ENCODE measurements at regions not wholly inside any gene's neighbourhood (a gene's known extent, or its start where the extent isn't known, plus 50 kb on each side); places are given as distances from the start of the nearest gene placed in this dataset.

GRCh38 chr6:48057601-48058000, 53.4 kb downstream of the PTCHD4 start:
- DNase-seq (ENCODE audit: low read depth in 4 of 4, low spot score in 3 of 4) = no peak

- DNase-seq (ENCODE audit: low read depth in 4 of 4, low spot score in 3 of 4) = no peak
Observed at GRCh38 chr6:48048451-48049146, 62.4 kb downstream of the PTCHD4 start.

DNA sequence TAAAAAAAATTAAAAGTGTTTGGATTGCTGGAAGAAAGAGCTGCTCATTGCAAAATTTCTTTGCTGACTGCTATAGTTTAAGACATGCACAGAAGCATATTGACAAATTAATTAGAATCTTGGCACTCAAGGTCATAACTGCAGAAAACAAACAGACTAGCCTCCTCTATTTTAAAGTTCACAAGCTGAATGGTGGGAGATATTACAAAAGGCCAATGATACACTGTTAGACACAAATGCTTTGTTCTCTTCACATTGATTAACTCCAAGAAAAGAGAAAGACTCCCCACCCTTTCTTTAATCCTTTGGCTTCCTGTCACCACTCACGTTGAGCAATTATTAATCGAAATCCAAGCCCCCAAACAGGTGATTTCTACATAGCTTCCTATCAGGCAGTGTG, 69.1 kb downstream of the PTCHD4 start:
- no peak for DNase-seq (ENCODE audit: low read depth in 4 of 4, low spot score in 3 of 4)

- no peak for DNase-seq (ENCODE audit: low read depth in 4 of 4, low spot score in 3 of 4)
Observed at GRCh38 chr6:48037946-48038345, 73.1 kb downstream of the PTCHD4 start.

DNA sequence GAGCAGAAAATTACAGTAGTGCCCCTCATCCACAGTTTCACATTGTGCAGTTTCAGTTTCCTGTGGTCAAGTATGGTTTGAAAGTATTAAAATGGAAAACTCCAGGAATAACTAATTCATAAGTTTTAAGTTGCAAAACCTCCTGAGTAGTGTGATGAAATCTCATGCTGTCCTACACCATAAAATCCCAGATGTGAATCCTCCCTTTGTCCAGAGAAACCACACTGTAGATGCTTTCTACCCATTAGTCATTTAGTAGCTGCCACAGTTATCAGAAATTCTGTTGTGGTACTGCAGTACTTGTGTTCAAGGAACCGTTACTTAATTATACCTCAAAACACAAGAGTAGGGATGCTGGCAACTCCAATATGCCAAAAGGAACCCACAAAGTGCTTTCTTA, 74.7 kb downstream of the PTCHD4 start:
- DNase-seq (ENCODE audit: low read depth in 4 of 4, low spot score in 3 of 4) = no peak

DNA sequence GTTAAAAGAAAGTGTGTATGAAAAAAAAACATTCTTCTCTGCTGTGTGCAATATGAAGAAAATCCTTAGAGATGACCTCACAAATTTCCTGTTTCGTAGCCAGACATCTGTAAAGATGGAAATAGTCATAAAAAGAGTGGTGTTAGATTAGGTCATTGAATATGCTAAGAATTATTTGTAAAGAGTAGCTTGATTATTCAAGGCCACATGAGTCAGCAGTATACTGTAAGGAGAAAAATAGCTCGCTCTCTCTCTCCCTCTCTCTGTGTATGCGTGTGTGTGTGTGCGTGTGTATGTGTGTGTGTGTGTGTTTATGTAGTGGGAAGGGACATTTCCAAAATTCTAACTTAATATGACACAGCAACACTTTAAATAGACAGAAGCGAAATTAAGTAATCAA, 78.8 kb downstream of the PTCHD4 start:
- DNase-seq (ENCODE audit: low read depth in 4 of 4, low spot score in 3 of 4) = no peak

DNA sequence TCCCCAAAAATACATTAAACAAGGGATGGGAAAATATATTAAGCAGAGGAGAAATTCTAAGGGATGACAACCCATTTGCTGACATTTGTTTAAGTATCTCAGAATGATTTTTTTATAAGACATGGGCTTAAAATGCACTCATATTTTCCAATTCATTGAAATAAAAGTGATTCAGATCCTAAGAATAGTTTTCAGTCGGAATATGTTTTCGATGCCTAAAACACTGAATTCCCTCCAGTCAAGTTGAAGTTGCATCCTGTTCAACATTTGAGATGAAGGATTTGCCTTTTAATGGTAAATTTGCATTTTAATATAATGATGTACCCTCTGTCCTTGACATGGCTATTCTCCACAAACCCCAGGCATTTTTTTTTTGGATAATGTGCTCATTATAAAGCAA, 79.3 kb downstream of the PTCHD4 start:
- no peak for DNase-seq (ENCODE audit: low read depth in 4 of 4, low spot score in 3 of 4)

- no peak for DNase-seq (ENCODE audit: low read depth in 4 of 4, low spot score in 3 of 4)
Observed at GRCh38 chr6:48027704-48028435, 83.1 kb downstream of the PTCHD4 start.

DNA sequence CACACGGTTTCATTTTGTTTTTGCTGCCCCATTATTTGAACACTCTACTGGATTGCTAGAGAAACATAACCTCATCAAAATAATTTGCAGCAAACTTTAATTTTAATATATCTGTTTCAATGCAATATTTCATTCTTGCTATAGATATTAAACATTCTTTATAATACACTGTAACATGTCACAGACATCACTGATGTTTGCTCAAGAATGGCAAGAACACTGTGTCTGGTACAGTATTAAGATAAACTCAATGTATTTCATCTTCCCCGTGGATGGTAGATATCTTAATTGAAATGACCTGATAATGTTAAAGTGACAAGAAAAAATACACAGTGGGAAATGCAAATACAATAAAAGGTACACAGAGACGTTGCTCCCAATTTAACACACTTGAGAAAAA, 86.0 kb downstream of the PTCHD4 start:
- no peak for DNase-seq (ENCODE audit: low read depth in 4 of 4, low spot score in 3 of 4)

GRCh38 chr6:48021904-48022303, 89.1 kb downstream of the PTCHD4 start:
- no peak for DNase-seq (ENCODE audit: low read depth in 4 of 4, low spot score in 3 of 4)

DNA sequence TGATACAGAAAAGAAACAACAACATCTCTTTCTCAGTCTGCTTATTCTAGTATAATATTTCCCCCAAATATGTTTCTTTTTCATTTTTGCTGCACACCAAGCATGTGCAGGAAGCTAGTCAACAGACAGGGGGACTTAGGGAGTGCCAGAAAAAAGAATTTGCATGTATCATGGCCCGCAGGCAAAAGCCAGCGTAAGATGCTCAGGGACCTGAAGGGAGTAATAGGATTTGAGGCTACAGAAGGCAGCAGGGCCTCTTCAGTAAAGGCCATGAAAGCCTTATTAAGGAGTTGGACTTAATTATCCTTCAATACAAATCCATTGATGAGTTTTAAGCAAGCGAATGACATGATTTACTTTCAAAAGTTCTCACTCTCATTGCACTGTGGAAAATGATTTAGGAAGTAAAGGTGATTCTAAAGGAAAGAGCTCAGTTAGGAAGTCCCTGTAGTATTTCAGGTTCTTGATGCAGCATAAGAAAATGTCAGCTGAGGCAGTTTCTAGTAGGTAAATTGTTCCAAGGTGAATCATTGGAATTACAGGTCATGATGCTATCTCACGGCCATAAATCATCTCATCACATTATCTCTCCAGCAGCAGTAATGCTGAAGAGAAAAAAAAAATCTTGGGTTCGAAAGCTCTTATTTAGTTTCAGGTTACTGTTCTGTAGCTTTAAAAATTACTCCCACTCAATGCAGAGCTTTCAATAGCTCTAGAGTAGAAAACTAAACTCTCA, 94.8 kb downstream of the PTCHD4 start:
- DNase-seq (ENCODE audit: low read depth in 4 of 4, low spot score in 3 of 4) = no peak

DNA sequence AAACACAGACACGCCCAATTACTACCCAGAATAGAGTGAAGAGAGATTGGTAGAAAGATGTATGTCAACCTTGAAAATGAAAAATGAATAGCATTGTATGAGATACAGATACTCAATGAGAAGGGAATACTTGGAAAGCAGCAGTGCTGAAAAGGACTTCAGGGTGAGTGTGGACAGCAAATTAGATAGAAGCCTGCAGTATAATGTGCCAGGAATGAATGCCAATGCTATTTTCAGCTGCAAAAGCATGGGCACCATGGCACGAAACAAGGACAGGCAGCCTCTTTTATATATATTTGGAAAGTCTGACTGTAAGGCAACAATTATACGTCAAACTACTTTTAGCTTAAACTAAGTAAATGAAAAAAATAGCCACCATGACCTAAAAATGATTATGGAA, 118.2 kb downstream of the PTCHD4 start:
- no peak for DNase-seq (ENCODE audit: low read depth in 4 of 4, low spot score in 3 of 4)

GRCh38 chr6:47983491-47983890, 127.5 kb downstream of the PTCHD4 start:
- DNase-seq (ENCODE audit: low read depth in 4 of 4, low spot score in 3 of 4) = no peak

- DNase-seq (ENCODE audit: low read depth in 4 of 4, low spot score in 3 of 4) = no peak
Observed at GRCh38 chr6:47977314-47977713, 133.7 kb downstream of the PTCHD4 start.

DNA sequence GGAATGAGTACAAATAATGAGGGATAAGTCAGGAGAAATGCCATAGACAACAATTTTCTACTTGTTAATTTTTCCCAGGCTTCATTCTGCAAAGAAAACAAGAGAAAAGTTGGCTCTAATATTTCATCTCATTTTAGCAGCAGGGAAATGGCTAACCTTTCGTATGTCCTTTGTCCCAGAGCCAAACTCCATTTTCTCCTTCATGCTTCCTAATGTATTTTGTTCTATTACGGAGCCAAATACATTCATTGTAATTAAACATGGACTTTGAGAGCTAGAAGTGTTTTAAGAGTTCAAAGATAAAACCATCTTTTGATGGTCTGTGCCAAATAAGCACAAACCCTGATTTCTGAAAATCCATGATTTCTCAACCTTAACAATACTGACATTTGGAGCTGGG, 136.9 kb downstream of the PTCHD4 start:
- DNase-seq (ENCODE audit: low read depth in 4 of 4, low spot score in 3 of 4) = no peak

DNA sequence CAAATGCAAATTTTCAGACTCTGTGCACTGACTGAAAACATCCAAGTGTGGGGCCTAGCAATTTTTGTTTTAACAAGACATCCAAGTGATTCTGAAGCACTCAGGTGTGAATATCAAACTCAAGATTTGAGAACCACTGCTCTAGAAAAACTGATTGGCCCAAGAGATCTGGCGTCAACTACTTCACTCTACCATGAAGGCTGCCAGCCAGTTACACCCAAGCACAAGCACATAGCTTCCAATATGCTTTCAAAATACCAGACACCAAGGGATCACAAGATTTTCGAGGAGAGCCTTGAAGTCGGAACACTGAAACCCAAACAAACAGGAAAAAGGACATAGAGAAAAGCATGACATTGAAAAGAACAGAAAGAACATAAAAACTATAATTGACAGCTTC, 140.2 kb downstream of the PTCHD4 start:
- DNase-seq (ENCODE audit: low read depth in 4 of 4, low spot score in 3 of 4) = no peak

GRCh38 chr6:47967843-47968242, 143.2 kb downstream of the PTCHD4 start:
- no peak for DNase-seq (ENCODE audit: low read depth in 4 of 4, low spot score in 3 of 4)

- no peak for DNase-seq (ENCODE audit: low read depth in 4 of 4, low spot score in 3 of 4)
Observed at GRCh38 chr6:47964969-47965368, 146.0 kb downstream of the PTCHD4 start.

DNA sequence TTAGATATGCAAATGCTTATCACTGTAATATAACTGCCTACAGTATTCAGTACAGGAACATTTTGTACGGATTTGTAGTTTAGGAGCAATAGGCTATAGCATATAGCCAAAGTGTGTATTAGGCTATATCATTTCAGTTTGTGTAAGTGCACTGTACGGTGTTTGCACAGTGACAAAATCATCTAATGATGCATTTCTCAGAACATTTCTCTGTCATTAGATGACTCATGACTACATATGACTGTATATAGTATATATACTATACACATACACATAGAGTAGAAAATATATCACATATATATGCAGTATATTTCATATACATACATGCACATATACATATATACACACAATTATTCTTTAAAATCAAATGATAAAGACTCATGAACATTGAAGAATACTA, 158.4 kb downstream of the PTCHD4 start:
- DNase-seq (ENCODE audit: low read depth in 4 of 4, low spot score in 3 of 4) = no peak

- DNase-seq (ENCODE audit: low read depth in 4 of 4, low spot score in 3 of 4) = no peak
Observed at GRCh38 chr6:47944846-47945245, 163.0 kb downstream of the OPN5 start.

- DNase-seq (ENCODE audit: low read depth in 4 of 4, low spot score in 3 of 4) = no peak
Observed at GRCh38 chr6:47938405-47938804, 156.6 kb downstream of the OPN5 start.

GRCh38 chr6:47936820-47937219, 155.0 kb downstream of the OPN5 start:
- no peak for DNase-seq (ENCODE audit: low read depth in 4 of 4, low spot score in 3 of 4)
